ENCODE measurements at regions not wholly inside any gene's neighbourhood (a gene's known extent, or its start where the extent isn't known, plus 50 kb on each side); places are given as distances from the start of the nearest gene placed in this dataset.

GRCh38 chr2:23077596-23077995 is 307.4 kb upstream of the KLHL29 start:
- H2BK15ac ChIP-seq (replicated peaks; ENCODE audit: low read depth): no peak overlapping the region
- no peak overlapping the region for H3K4me3 ChIP-seq (ENCODE audit: low read length)
- no peaks in the 10 kb centered on the region for H3K36me3 ChIP-seq (ENCODE audit: control insufficient read depth, insufficient read depth, low read length)
- H2BK120ac ChIP-seq (ENCODE audit: low read depth, low read length): no peak overlapping the region
- no peak overlapping the region for H3K9ac ChIP-seq (ENCODE audit: low read length)
- no peak overlapping the region for H2AK5ac ChIP-seq (ENCODE audit: low read length)
- peak; percentile 86 for DNase-seq
- no peak overlapping the region for H3K23ac ChIP-seq (ENCODE audit: low read length)
- WGBS (ENCODE audit: extremely low coverage, insufficient coverage, low lambda C conversion rate): no CpG with 5 or more reads among the region's 4 CpGs
- no peak overlapping the region for H3K56ac ChIP-seq (ENCODE audit: low read length)
- no peak overlapping the region for H2BK5ac ChIP-seq (ENCODE audit: low read length)
- H3K4me1 ChIP-seq (ENCODE audit: control insufficient read depth, low read depth, low read length): no peaks in the 10 kb centered on the region
- no peaks in the 10 kb centered on the region for H3K79me1 ChIP-seq (ENCODE audit: low read length)
- H3K79me2 ChIP-seq (ENCODE audit: control insufficient read depth, insufficient read depth, low read length): no peaks in the 10 kb centered on the region
- H4K8ac ChIP-seq (ENCODE audit: low read depth, low read length): no peak overlapping the region
- H3K4me2 ChIP-seq (ENCODE audit: low read length): no peak overlapping the region
- no peak overlapping the region for H3K27ac ChIP-seq (ENCODE audit: low read depth, low read length)
- H3K18ac ChIP-seq (ENCODE audit: low read length): no peak overlapping the region
- H3K27me3 ChIP-seq (ENCODE audit: insufficient read depth, low read length, poor library complexity): no peaks in the 10 kb centered on the region
- no peak overlapping the region for H4K5ac ChIP-seq (ENCODE audit: low read length)
- H3K4ac ChIP-seq (ENCODE audit: low read depth, low read length): no peak overlapping the region

DNA sequence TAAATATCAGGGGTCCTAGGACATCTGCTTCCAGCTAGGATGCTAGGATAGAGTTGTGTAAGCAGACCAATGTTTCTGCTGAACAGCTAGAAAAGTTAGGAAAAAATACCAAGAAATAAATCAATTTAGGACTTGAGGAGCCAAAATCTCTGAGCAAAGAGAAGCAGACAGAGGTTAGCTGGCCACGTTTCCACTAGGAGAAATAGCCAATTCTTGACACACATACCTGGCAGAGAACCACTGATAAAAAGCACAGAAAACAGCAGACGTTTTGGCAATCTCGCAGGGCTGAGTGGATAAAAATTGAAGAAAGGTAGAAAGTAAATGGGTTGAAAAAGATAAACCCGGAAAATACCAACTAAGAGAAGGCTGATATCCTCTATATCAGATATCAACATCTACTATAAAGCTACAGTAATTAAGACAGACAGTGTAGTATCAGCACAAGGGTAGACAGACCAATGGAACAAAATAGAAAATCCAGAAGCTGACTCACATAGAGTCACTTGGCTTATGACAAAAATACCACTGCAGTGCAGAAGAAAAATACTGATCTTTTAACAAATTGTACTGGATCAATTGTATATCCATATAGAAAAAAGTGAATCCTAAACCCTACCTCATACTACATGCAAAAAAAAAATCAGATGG is 306.1 kb upstream of the KLHL29 start:
- Histone ChIP-seq H3K4me3 (ENCODE audit: low read length) (no peak overlapping the region), H2AK5ac (ENCODE audit: low read length) (no peak overlapping the region), H2BK120ac (ENCODE audit: low read depth, low read length) (no peak overlapping the region), H4K5ac (ENCODE audit: low read length) (no peak overlapping the region), H3K9ac (ENCODE audit: low read length) (no peak overlapping the region), H3K79me1 (ENCODE audit: low read length) (no peaks in the 10 kb centered on the region), H2BK15ac (replicated peaks; ENCODE audit: low read depth) (no peak overlapping the region), H3K79me2 (ENCODE audit: control insufficient read depth, insufficient read depth, low read length) (no peaks in the 10 kb centered on the region), H3K4ac (ENCODE audit: low read depth, low read length) (no peak overlapping the region), H3K18ac (ENCODE audit: low read length) (no peak overlapping the region), H3K27ac (ENCODE audit: low read depth, low read length) (no peak overlapping the region), H3K23ac (ENCODE audit: low read length) (no peak overlapping the region), H3K4me2 (ENCODE audit: low read length) (no peak overlapping the region), H3K4me1 (ENCODE audit: control insufficient read depth, low read depth, low read length) (no peaks in the 10 kb centered on the region), H3K36me3 (ENCODE audit: control insufficient read depth, insufficient read depth, low read length) (no peaks in the 10 kb centered on the region), H2BK5ac (ENCODE audit: low read length) (no peak overlapping the region), H3K27me3 (ENCODE audit: insufficient read depth, low read length, poor library complexity) (no peaks in the 10 kb centered on the region), H3K56ac (ENCODE audit: low read length) (no peak overlapping the region), H4K8ac (ENCODE audit: low read depth, low read length) (no peak overlapping the region)
- DNase-seq: no peak
- WGBS (ENCODE audit: extremely low coverage, insufficient coverage, low lambda C conversion rate): no CpG with 5 or more reads among the region's 4 CpGs

- Histone ChIP-seq H3K4me1 (ENCODE audit: control insufficient read depth, low read depth, low read length) (no peaks in the 10 kb centered on the region), H4K5ac (ENCODE audit: low read length) (no peak overlapping the region), H2BK120ac (ENCODE audit: low read depth, low read length) (no peak overlapping the region), H3K79me2 (ENCODE audit: control insufficient read depth, insufficient read depth, low read length) (no peaks in the 10 kb centered on the region), H3K56ac (ENCODE audit: low read length) (no peak overlapping the region), H3K36me3 (ENCODE audit: control insufficient read depth, insufficient read depth, low read length) (no peaks in the 10 kb centered on the region), H3K18ac (ENCODE audit: low read length) (no peak overlapping the region), H4K8ac (ENCODE audit: low read depth, low read length) (no peak overlapping the region), H3K27ac (ENCODE audit: low read depth, low read length) (no peak overlapping the region), H3K4me3 (ENCODE audit: low read length) (no peak overlapping the region), H2BK5ac (ENCODE audit: low read length) (no peak overlapping the region), H2AK5ac (ENCODE audit: low read length) (no peak overlapping the region), H3K4me2 (ENCODE audit: low read length) (no peak overlapping the region), H2BK15ac (replicated peaks; ENCODE audit: low read depth) (no peak overlapping the region), H3K9ac (ENCODE audit: low read length) (no peak overlapping the region), H3K27me3 (ENCODE audit: insufficient read depth, low read length, poor library complexity) (no peaks in the 10 kb centered on the region), H3K23ac (ENCODE audit: low read length) (no peak overlapping the region), H3K79me1 (ENCODE audit: low read length) (no peaks in the 10 kb centered on the region), H3K4ac (ENCODE audit: low read depth, low read length) (no peak overlapping the region)
- no CpG with 5 or more reads among the region's 1 CpG for WGBS (ENCODE audit: extremely low coverage, insufficient coverage, low lambda C conversion rate)
- no peak for DNase-seq
Observed at GRCh38 chr2:23083966-23084365, 301.0 kb upstream of the KLHL29 start.

DNA sequence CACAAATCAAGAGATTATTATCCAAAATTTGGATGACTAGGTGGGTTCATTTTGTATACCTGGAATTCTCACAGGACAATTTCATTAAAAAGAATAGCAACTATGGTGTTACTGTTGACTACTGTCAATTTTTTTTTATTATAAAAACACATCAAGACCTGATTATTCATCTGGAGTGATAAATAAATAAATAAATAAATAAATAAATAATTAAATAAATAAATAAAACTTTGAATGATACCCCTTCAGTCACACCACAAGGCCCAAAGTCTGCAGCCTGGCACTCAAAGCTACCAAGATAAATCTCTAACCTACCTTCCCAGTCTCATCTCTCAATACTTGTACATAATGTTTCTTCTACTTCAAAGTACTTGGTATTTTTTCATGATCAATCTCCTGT is 294.0 kb upstream of the KLHL29 start:
- H3K23ac ChIP-seq (ENCODE audit: low read length): no peak overlapping the region
- H3K18ac ChIP-seq (ENCODE audit: low read length): no peak overlapping the region
- H3K4ac ChIP-seq (ENCODE audit: low read depth, low read length): no peak overlapping the region
- H3K27ac ChIP-seq (ENCODE audit: low read depth, low read length): no peak overlapping the region
- no peak overlapping the region for H3K4me3 ChIP-seq (ENCODE audit: low read length)
- no peaks in the 10 kb centered on the region for H3K79me1 ChIP-seq (ENCODE audit: low read length)
- H3K56ac ChIP-seq (ENCODE audit: low read length): no peak overlapping the region
- H3K36me3 ChIP-seq (ENCODE audit: control insufficient read depth, insufficient read depth, low read length): no peaks in the 10 kb centered on the region
- no peaks in the 10 kb centered on the region for H3K4me1 ChIP-seq (ENCODE audit: control insufficient read depth, low read depth, low read length)
- no peak overlapping the region for H2BK15ac ChIP-seq (replicated peaks; ENCODE audit: low read depth)
- H3K9ac ChIP-seq (ENCODE audit: low read length): no peak overlapping the region
- H3K79me2 ChIP-seq (ENCODE audit: control insufficient read depth, insufficient read depth, low read length): no peaks in the 10 kb centered on the region
- no peak overlapping the region for H2BK5ac ChIP-seq (ENCODE audit: low read length)
- no peak overlapping the region for H4K5ac ChIP-seq (ENCODE audit: low read length)
- no peak overlapping the region for H4K8ac ChIP-seq (ENCODE audit: low read depth, low read length)
- H3K27me3 ChIP-seq (ENCODE audit: insufficient read depth, low read length, poor library complexity): no peaks in the 10 kb centered on the region
- no peak overlapping the region for H3K4me2 ChIP-seq (ENCODE audit: low read length)
- DNase-seq: no peak
- H2BK120ac ChIP-seq (ENCODE audit: low read depth, low read length): no peak overlapping the region
- H2AK5ac ChIP-seq (ENCODE audit: low read length): no peak overlapping the region

DNA sequence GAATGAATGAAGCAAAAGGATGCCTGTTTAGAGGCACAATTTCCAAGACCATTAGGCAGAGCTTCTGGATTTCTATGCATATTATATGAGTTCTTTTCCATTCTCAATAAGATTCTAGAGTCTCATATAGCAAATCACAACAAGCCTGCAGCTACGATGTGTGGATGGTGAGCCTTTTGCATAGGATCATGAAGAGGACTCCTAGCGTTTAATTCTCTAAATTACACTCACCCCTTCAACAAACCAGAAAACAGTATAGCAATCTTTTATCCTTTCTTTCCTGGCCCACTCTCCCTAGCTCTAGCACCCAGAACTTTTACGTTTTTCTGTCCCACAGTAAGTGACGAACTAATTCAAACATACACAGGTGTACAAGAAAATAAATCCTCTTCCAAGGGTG is 293.1 kb upstream of the KLHL29 start:
- Histone ChIP-seq H3K79me1 (ENCODE audit: low read length) (no peaks in the 10 kb centered on the region), H2AK5ac (ENCODE audit: low read length) (no peak overlapping the region), H3K4ac (ENCODE audit: low read depth, low read length) (no peak overlapping the region), H2BK120ac (ENCODE audit: low read depth, low read length) (no peak overlapping the region), H3K56ac (ENCODE audit: low read length) (no peak overlapping the region), H3K79me2 (ENCODE audit: control insufficient read depth, insufficient read depth, low read length) (no peaks in the 10 kb centered on the region), H3K4me3 (ENCODE audit: low read length) (no peak overlapping the region), H3K27me3 (ENCODE audit: insufficient read depth, low read length, poor library complexity) (no peaks in the 10 kb centered on the region), H3K36me3 (ENCODE audit: control insufficient read depth, insufficient read depth, low read length) (no peaks in the 10 kb centered on the region), H3K18ac (ENCODE audit: low read length) (no peak overlapping the region), H3K23ac (ENCODE audit: low read length) (no peak overlapping the region), H3K9ac (ENCODE audit: low read length) (no peak overlapping the region), H4K8ac (ENCODE audit: low read depth, low read length) (no peak overlapping the region), H3K27ac (ENCODE audit: low read depth, low read length) (no peak overlapping the region), H3K4me2 (ENCODE audit: low read length) (no peak overlapping the region), H2BK5ac (ENCODE audit: low read length) (no peak overlapping the region), H4K5ac (ENCODE audit: low read length) (no peak overlapping the region), H3K4me1 (ENCODE audit: control insufficient read depth, low read depth, low read length) (no peaks in the 10 kb centered on the region), H2BK15ac (replicated peaks; ENCODE audit: low read depth) (no peak overlapping the region)
- no peak for DNase-seq
- WGBS (ENCODE audit: extremely low coverage, insufficient coverage, low lambda C conversion rate): no CpG with 5 or more reads among the region's 4 CpGs

DNA sequence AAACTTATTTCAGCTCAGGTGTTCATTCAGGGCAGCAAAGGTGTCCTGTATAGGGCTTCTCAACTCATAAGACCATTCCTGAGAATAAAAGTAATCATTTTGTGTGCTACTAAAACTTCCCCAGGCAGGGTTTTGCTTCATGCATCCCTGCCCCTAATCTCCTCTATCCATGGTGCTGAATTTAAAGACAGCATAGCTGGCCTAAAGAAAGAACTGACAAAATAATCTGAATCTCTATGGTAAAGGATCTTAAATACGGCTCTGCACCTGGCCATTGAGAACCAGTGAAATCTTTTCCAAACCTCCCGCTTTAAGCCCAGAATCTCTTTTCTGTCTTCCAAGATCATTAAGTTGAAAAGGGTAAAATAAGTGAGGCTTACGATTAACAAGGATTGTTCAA is 292.1 kb upstream of the KLHL29 start:
- no peak overlapping the region for H2BK15ac ChIP-seq (replicated peaks; ENCODE audit: low read depth)
- no peak overlapping the region for H3K4me3 ChIP-seq (ENCODE audit: low read length)
- H4K8ac ChIP-seq (ENCODE audit: low read depth, low read length): no peak overlapping the region
- DNase-seq: peak; percentile 55
- H3K23ac ChIP-seq (ENCODE audit: low read length): no peak overlapping the region
- no peak overlapping the region for H2AK5ac ChIP-seq (ENCODE audit: low read length)
- H3K36me3 ChIP-seq (ENCODE audit: control insufficient read depth, insufficient read depth, low read length): no peaks in the 10 kb centered on the region
- no peaks in the 10 kb centered on the region for H3K27me3 ChIP-seq (ENCODE audit: insufficient read depth, low read length, poor library complexity)
- no peaks in the 10 kb centered on the region for H3K79me2 ChIP-seq (ENCODE audit: control insufficient read depth, insufficient read depth, low read length)
- no peak overlapping the region for H3K27ac ChIP-seq (ENCODE audit: low read depth, low read length)
- no peak overlapping the region for H3K9ac ChIP-seq (ENCODE audit: low read length)
- no peak overlapping the region for H4K5ac ChIP-seq (ENCODE audit: low read length)
- no peak overlapping the region for H2BK5ac ChIP-seq (ENCODE audit: low read length)
- no peak overlapping the region for H3K18ac ChIP-seq (ENCODE audit: low read length)
- no peak overlapping the region for H3K4me2 ChIP-seq (ENCODE audit: low read length)
- H3K4ac ChIP-seq (ENCODE audit: low read depth, low read length): no peak overlapping the region
- H3K56ac ChIP-seq (ENCODE audit: low read length): no peak overlapping the region
- WGBS (ENCODE audit: extremely low coverage, insufficient coverage, low lambda C conversion rate): no CpG with 5 or more reads among the region's 3 CpGs
- H3K4me1 ChIP-seq (ENCODE audit: control insufficient read depth, low read depth, low read length): no peaks in the 10 kb centered on the region
- H2BK120ac ChIP-seq (ENCODE audit: low read depth, low read length): no peak overlapping the region
- no peaks in the 10 kb centered on the region for H3K79me1 ChIP-seq (ENCODE audit: low read length)
